ENCODE measurements at regions not wholly inside any gene's neighbourhood (a gene's known extent, or its start where the extent isn't known, plus 50 kb on each side); places are given as distances from the start of the nearest gene placed in this dataset.

- H3K4me3 ChIP-seq (ENCODE audit: low read length), result no peak overlapping the region
- H3K4me2 ChIP-seq (ENCODE audit: low read length), result no peak overlapping the region
- H3K9me3 ChIP-seq (ENCODE audit: control insufficient read depth, insufficient read depth, low read length), result peaks cover 3% of the 10 kb centered on the region; the same call in 1 of the 2 replicates
- no peaks in the 10 kb centered on the region for H3K79me2 ChIP-seq (ENCODE audit: control insufficient read depth, low read length)
- no peaks in the 10 kb centered on the region for H3K36me3 ChIP-seq (ENCODE audit: control insufficient read depth, low read length)
- no peak for TF ChIP-seq EZH2phosphoT487 (IDR thresholded peaks at IDR 0.05; ENCODE audit: borderline replicate concordance, low read length)
- no peak for TF ChIP-seq CTCF (IDR thresholded peaks at IDR 0.05; ENCODE audit: low read depth, low read length, poor library complexity, severe bottlenecking)
- no peaks in the 10 kb centered on the region for H3K4me1 ChIP-seq (ENCODE audit: control insufficient read depth, low read length)
- H3K9me2 ChIP-seq (replicated peaks; ENCODE audit: control insufficient read depth, low read length), result no peaks in the 10 kb centered on the region
- no peaks in the 10 kb centered on the region for H3K27me3 ChIP-seq (ENCODE audit: control insufficient read depth, low read length)
- no peaks in the 10 kb centered on the region for H3F3A ChIP-seq (ENCODE audit: control insufficient read depth, insufficient read depth)
- no peaks in the 10 kb centered on the region for H4K20me1 ChIP-seq (ENCODE audit: control insufficient read depth, insufficient read depth, low read depth, low read length)
- no peak overlapping the region for H3K27ac ChIP-seq (ENCODE audit: low read depth, low read length)
Observed at GRCh38 chr4:169914866-169915265, 111.3 kb downstream of the MFAP3L start.

GRCh38 chr4:169912996-169913395, 113.2 kb downstream of the MFAP3L start:
- Histone ChIP-seq H3K9me3 (ENCODE audit: control insufficient read depth, insufficient read depth, low read length) (peaks cover 3% of the 10 kb centered on the region; the same call in 1 of the 2 replicates), H3K4me3 (ENCODE audit: low read length) (no peak overlapping the region), H3K9me2 (replicated peaks; ENCODE audit: control insufficient read depth, low read length) (no peaks in the 10 kb centered on the region), H3K36me3 (ENCODE audit: control insufficient read depth, low read length) (no peaks in the 10 kb centered on the region), H3K27me3 (ENCODE audit: control insufficient read depth, low read length) (no peaks in the 10 kb centered on the region), H4K20me1 (ENCODE audit: control insufficient read depth, insufficient read depth, low read depth, low read length) (no peaks in the 10 kb centered on the region), H3F3A (ENCODE audit: control insufficient read depth, insufficient read depth) (no peaks in the 10 kb centered on the region), H3K79me2 (ENCODE audit: control insufficient read depth, low read length) (no peaks in the 10 kb centered on the region), H3K4me1 (ENCODE audit: control insufficient read depth, low read length) (no peaks in the 10 kb centered on the region), H3K27ac (ENCODE audit: low read depth, low read length) (no peak overlapping the region), H3K4me2 (ENCODE audit: low read length) (no peak overlapping the region)
- TF ChIP-seq CTCF (IDR thresholded peaks at IDR 0.05; ENCODE audit: low read depth, low read length, poor library complexity, severe bottlenecking), result no peak
- TF ChIP-seq EZH2phosphoT487 (IDR thresholded peaks at IDR 0.05; ENCODE audit: borderline replicate concordance, low read length), result no peak

GRCh38 chr4:169909897-169910296, 116.3 kb downstream of the MFAP3L start:
- Histone ChIP-seq H4K20me1 (ENCODE audit: control insufficient read depth, insufficient read depth, low read depth, low read length) (no peaks in the 10 kb centered on the region), H3K9me2 (replicated peaks; ENCODE audit: control insufficient read depth, low read length) (no peaks in the 10 kb centered on the region), H3K36me3 (ENCODE audit: control insufficient read depth, low read length) (no peaks in the 10 kb centered on the region), H3K27me3 (ENCODE audit: control insufficient read depth, low read length) (no peaks in the 10 kb centered on the region), H3K4me1 (ENCODE audit: control insufficient read depth, low read length) (no peaks in the 10 kb centered on the region), H3K79me2 (ENCODE audit: control insufficient read depth, low read length) (no peaks in the 10 kb centered on the region), H3K27ac (ENCODE audit: low read depth, low read length) (no peak overlapping the region), H3F3A (ENCODE audit: control insufficient read depth, insufficient read depth) (no peaks in the 10 kb centered on the region), H3K4me2 (ENCODE audit: low read length) (no peak overlapping the region), H3K4me3 (ENCODE audit: low read length) (no peak overlapping the region), H3K9me3 (ENCODE audit: control insufficient read depth, insufficient read depth, low read length) (no peaks in the 10 kb centered on the region)
- no peak for TF ChIP-seq CTCF (IDR thresholded peaks at IDR 0.05; ENCODE audit: low read depth, low read length, poor library complexity, severe bottlenecking)
- no peak for TF ChIP-seq EZH2phosphoT487 (IDR thresholded peaks at IDR 0.05; ENCODE audit: borderline replicate concordance, low read length)

GRCh38 chr4:169909479-169909878, 116.7 kb downstream of the MFAP3L start:
- Histone ChIP-seq H3F3A (ENCODE audit: control insufficient read depth, insufficient read depth) (no peaks in the 10 kb centered on the region), H3K9me2 (replicated peaks; ENCODE audit: control insufficient read depth, low read length) (no peaks in the 10 kb centered on the region), H3K79me2 (ENCODE audit: control insufficient read depth, low read length) (no peaks in the 10 kb centered on the region), H3K4me3 (ENCODE audit: low read length) (no peak overlapping the region), H3K4me1 (ENCODE audit: control insufficient read depth, low read length) (no peaks in the 10 kb centered on the region), H3K4me2 (ENCODE audit: low read length) (no peak overlapping the region), H4K20me1 (ENCODE audit: control insufficient read depth, insufficient read depth, low read depth, low read length) (no peaks in the 10 kb centered on the region), H3K27me3 (ENCODE audit: control insufficient read depth, low read length) (no peaks in the 10 kb centered on the region), H3K36me3 (ENCODE audit: control insufficient read depth, low read length) (no peaks in the 10 kb centered on the region), H3K27ac (ENCODE audit: low read depth, low read length) (no peak overlapping the region), H3K9me3 (ENCODE audit: control insufficient read depth, insufficient read depth, low read length) (no peaks in the 10 kb centered on the region)
- TF ChIP-seq CTCF (IDR thresholded peaks at IDR 0.05; ENCODE audit: low read depth, low read length, poor library complexity, severe bottlenecking), result no peak
- no peak for TF ChIP-seq EZH2phosphoT487 (IDR thresholded peaks at IDR 0.05; ENCODE audit: borderline replicate concordance, low read length)

All from DOHH2 (cell line).